ENCODE measurements at regions not wholly inside any gene's neighbourhood (a gene's known extent, or its start where the extent isn't known, plus 50 kb on each side); places are given as distances from the start of the nearest gene placed in this dataset.

- no peak overlapping the region for H2AFZ ChIP-seq (ENCODE audit: low read length)
- no peaks in the 10 kb centered on the region for H3K79me2 ChIP-seq (ENCODE audit: low read length)
- H3K4me2 ChIP-seq (ENCODE audit: low read depth, low read length) = no peak overlapping the region
- H3K9ac ChIP-seq (ENCODE audit: low read length) = no peak overlapping the region
- no peak for TF ChIP-seq CTCF (IDR thresholded peaks at IDR 0.05; ENCODE audit: low read length)
- TF ChIP-seq EZH2phosphoT487 (IDR thresholded peaks at IDR 0.05; ENCODE audit: low read length) = no peak
- TF ChIP-seq EZH2 (optimal IDR thresholded peaks at IDR 0.05; ENCODE audit: low read depth, low read length) = no peak
- no peaks in the 10 kb centered on the region for H3K9me3 ChIP-seq (replicated peaks; ENCODE audit: insufficient read depth, low read length)
- H3K27me3 ChIP-seq (replicated peaks; ENCODE audit: insufficient read depth, low read length) = no peaks in the 10 kb centered on the region
- no peaks in the 10 kb centered on the region for H3K36me3 ChIP-seq (replicated peaks; ENCODE audit: insufficient read depth, low read length)
- H3F3A ChIP-seq (ENCODE audit: insufficient read depth, low read length) = no peaks in the 10 kb centered on the region
- H3K9me2 ChIP-seq (replicated peaks; ENCODE audit: insufficient read depth, low read length) = no peaks in the 10 kb centered on the region
- H3K27ac ChIP-seq (ENCODE audit: low read length) = no peak overlapping the region
- no peaks in the 10 kb centered on the region for H4K20me1 ChIP-seq (ENCODE audit: insufficient read depth, low read length)
- DNase-seq = no peak
- H3K4me3 ChIP-seq (ENCODE audit: low read length) = no peak overlapping the region
- H3K4me1 ChIP-seq (ENCODE audit: low read length) = no peaks in the 10 kb centered on the region
These were observed 398.2 kb upstream of the PDE3A start for GRCh38 chr12:19970116-19970515.

GRCh38 chr12:19970821-19971220 is 397.5 kb upstream of the PDE3A start:
- Histone ChIP-seq H2AFZ (ENCODE audit: low read length) (no peak overlapping the region), H3K4me1 (ENCODE audit: low read length) (no peaks in the 10 kb centered on the region), H3F3A (ENCODE audit: insufficient read depth, low read length) (no peaks in the 10 kb centered on the region), H4K20me1 (ENCODE audit: insufficient read depth, low read length) (no peaks in the 10 kb centered on the region), H3K9me2 (replicated peaks; ENCODE audit: insufficient read depth, low read length) (no peaks in the 10 kb centered on the region), H3K27me3 (replicated peaks; ENCODE audit: insufficient read depth, low read length) (no peaks in the 10 kb centered on the region), H3K27ac (ENCODE audit: low read length) (no peak overlapping the region), H3K9ac (ENCODE audit: low read length) (no peak overlapping the region), H3K36me3 (replicated peaks; ENCODE audit: insufficient read depth, low read length) (no peaks in the 10 kb centered on the region), H3K4me3 (ENCODE audit: low read length) (no peak overlapping the region), H3K79me2 (ENCODE audit: low read length) (no peaks in the 10 kb centered on the region), H3K4me2 (ENCODE audit: low read depth, low read length) (no peak overlapping the region), H3K9me3 (replicated peaks; ENCODE audit: insufficient read depth, low read length) (no peaks in the 10 kb centered on the region)
- TF ChIP-seq CTCF (IDR thresholded peaks at IDR 0.05; ENCODE audit: low read length) = no peak
- no peak for TF ChIP-seq EZH2phosphoT487 (IDR thresholded peaks at IDR 0.05; ENCODE audit: low read length)
- TF ChIP-seq EZH2 (optimal IDR thresholded peaks at IDR 0.05; ENCODE audit: low read depth, low read length) = no peak
- no peak for DNase-seq

- no peaks in the 10 kb centered on the region for H3K9me2 ChIP-seq (replicated peaks; ENCODE audit: insufficient read depth, low read length)
- H3K9me3 ChIP-seq (replicated peaks; ENCODE audit: insufficient read depth, low read length) = no peaks in the 10 kb centered on the region
- H3K27me3 ChIP-seq (replicated peaks; ENCODE audit: insufficient read depth, low read length) = no peaks in the 10 kb centered on the region
- TF ChIP-seq CTCF (IDR thresholded peaks at IDR 0.05; ENCODE audit: low read length) (no peak), EZH2phosphoT487 (IDR thresholded peaks at IDR 0.05; ENCODE audit: low read length) (no peak), EZH2 (optimal IDR thresholded peaks at IDR 0.05; ENCODE audit: low read depth, low read length) (no peak)
- no peak overlapping the region for H3K4me2 ChIP-seq (ENCODE audit: low read depth, low read length)
- no peak overlapping the region for H3K4me3 ChIP-seq (ENCODE audit: low read length)
- no peak overlapping the region for H3K27ac ChIP-seq (ENCODE audit: low read length)
- H3K36me3 ChIP-seq (replicated peaks; ENCODE audit: insufficient read depth, low read length) = no peaks in the 10 kb centered on the region
- no peaks in the 10 kb centered on the region for H4K20me1 ChIP-seq (ENCODE audit: insufficient read depth, low read length)
- no peak overlapping the region for H2AFZ ChIP-seq (ENCODE audit: low read length)
- no peaks in the 10 kb centered on the region for H3K4me1 ChIP-seq (ENCODE audit: low read length)
- H3K9ac ChIP-seq (ENCODE audit: low read length) = no peak overlapping the region
- H3F3A ChIP-seq (ENCODE audit: insufficient read depth, low read length) = no peaks in the 10 kb centered on the region
- no peak for DNase-seq
- no peaks in the 10 kb centered on the region for H3K79me2 ChIP-seq (ENCODE audit: low read length)
These were observed 396.7 kb upstream of the PDE3A start for GRCh38 chr12:19971361-19972280.
